GM21447 (cell line): ENCODE measurements at regions not wholly inside any gene's neighbourhood (a gene's known extent, or its start where the extent isn't known, plus 50 kb on each side); places are given as distances from the start of the nearest gene placed in this dataset.
"Not testable (repeated sequence)": the region's sequence is repeated elsewhere in the genome, so short reads cannot be mapped to it uniquely, and the experiment has no call there.

Source experiments
- ATAC-seq: cut with Tn5 transposase; IDR thresholded peaks from one replicate; pipeline ENCODE4 v1.9.1; 2021; ENCODE audit not compliant: unreplicated experiment

GRCh38 chr1:120240181-120240580 is 63.9 kb upstream of the SEC22B start:
- ATAC-seq = not testable (repeated sequence)

GRCh38 chr1:120239351-120239750 is 63.0 kb upstream of the SEC22B start:
- ATAC-seq = not testable (repeated sequence)

- not testable (repeated sequence) for ATAC-seq
These were observed 62.5 kb upstream of the SEC22B start for GRCh38 chr1:120238867-120239266.

GRCh38 chr1:120233661-120234018 is 57.3 kb upstream of the SEC22B start:
- not testable (repeated sequence) for ATAC-seq

GRCh38 chr1:120232834-120233660 is 56.7 kb upstream of the SEC22B start:
- ATAC-seq = not testable (repeated sequence)

GRCh38 chr1:120229835-120230234 is 53.5 kb upstream of the SEC22B start:
- not testable (repeated sequence) for ATAC-seq
